ENCODE measurements at regions not wholly inside any gene's neighbourhood (a gene's known extent, or its start where the extent isn't known, plus 50 kb on each side); places are given as distances from the start of the nearest gene placed in this dataset.
"Not testable (repeated sequence)": the region's sequence is repeated elsewhere in the genome, so short reads cannot be mapped to it uniquely, and the experiment has no call there.

DNA sequence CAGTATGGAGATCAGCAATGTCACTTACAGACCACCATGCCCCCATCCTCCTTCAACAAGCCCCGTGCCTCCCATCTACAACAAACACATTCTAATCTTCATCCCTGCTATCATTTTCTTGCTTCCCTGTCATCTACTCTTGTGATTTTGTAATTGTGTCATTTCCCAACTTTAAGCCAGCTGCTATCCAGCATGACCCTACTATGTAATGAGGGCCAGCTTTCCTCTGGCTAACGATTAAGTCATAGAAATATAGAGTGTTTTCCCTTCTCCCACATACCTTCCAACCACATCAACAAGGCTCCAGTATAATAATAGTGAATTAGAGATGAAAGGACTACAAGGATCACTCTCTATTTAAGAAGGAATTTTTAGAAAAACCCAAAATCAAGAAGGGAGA lies 607.0 kb downstream of the TENT5A start:
- no peak overlapping the region for H3K4me3 ChIP-seq (ENCODE audit: low read length in 2 of 2)
- H3K27ac ChIP-seq (ENCODE audit: low read length): no peak overlapping the region
- H3K4me1 ChIP-seq (ENCODE audit: control insufficient read depth, insufficient read depth, low read length): no peaks in the 10 kb centered on the region
- H3K36me3 ChIP-seq (ENCODE audit: control insufficient read depth in 2 of 2, insufficient read depth in 2 of 2, low read length in 2 of 2): no peaks in the 10 kb centered on the region
- no peak overlapping the region for H3K9ac ChIP-seq (ENCODE audit: low read length in 2 of 2)
- no peaks in the 10 kb centered on the region for H3K27me3 ChIP-seq (ENCODE audit: control insufficient read depth in 1 of 2, insufficient read depth in 2 of 2, low read length in 2 of 2)
- no peaks in the 10 kb centered on the region for H3K9me3 ChIP-seq (ENCODE audit: control insufficient read depth in 2 of 2, low read length in 2 of 2)

DNA sequence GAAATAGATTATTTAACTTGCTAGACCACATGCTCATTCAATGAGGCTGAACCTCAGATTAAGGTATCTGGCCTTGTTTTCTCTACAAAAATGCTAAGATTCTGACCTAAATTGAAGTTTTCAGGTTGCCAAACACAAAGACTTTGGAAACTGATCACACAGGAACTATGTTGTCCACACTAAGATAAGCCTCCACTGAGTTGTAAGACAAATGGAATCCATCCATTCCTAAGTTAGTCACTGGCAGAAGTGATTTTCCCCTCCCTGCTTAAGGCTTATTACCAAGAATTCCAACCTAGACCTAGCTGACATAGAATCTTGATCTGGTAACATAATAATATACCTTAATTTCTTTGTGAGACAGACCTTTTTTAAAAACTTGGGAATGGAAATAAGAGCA lies 608.1 kb downstream of the TENT5A start:
- Histone ChIP-seq H3K9ac (ENCODE audit: low read length in 2 of 2) (no peak overlapping the region), H3K27ac (ENCODE audit: low read length) (no peak overlapping the region), H3K27me3 (ENCODE audit: control insufficient read depth in 1 of 2, insufficient read depth in 2 of 2, low read length in 2 of 2) (no peaks in the 10 kb centered on the region), H3K36me3 (ENCODE audit: control insufficient read depth in 2 of 2, insufficient read depth in 2 of 2, low read length in 2 of 2) (no peaks in the 10 kb centered on the region), H3K4me3 (ENCODE audit: low read length in 2 of 2) (no peak overlapping the region), H3K9me3 (ENCODE audit: control insufficient read depth in 2 of 2, low read length in 2 of 2) (no peaks in the 10 kb centered on the region), H3K4me1 (ENCODE audit: control insufficient read depth, insufficient read depth, low read length) (no peaks in the 10 kb centered on the region)

GRCh38 chr6:81138236-81138635 lies 614.2 kb downstream of the TENT5A start:
- H3K4me3 ChIP-seq (ENCODE audit: low read length in 2 of 2): no peak overlapping the region
- H3K27me3 ChIP-seq (ENCODE audit: control insufficient read depth in 1 of 2, insufficient read depth in 2 of 2, low read length in 2 of 2): no peaks in the 10 kb centered on the region
- peaks cover 0 to 4% of the 10 kb centered on the region in 2 donors for H3K9me3 ChIP-seq (ENCODE audit: control insufficient read depth in 2 of 2, low read length in 2 of 2)
- H3K36me3 ChIP-seq (ENCODE audit: control insufficient read depth in 2 of 2, insufficient read depth in 2 of 2, low read length in 2 of 2): no peaks in the 10 kb centered on the region
- no peaks in the 10 kb centered on the region for H3K4me1 ChIP-seq (ENCODE audit: control insufficient read depth, insufficient read depth, low read length)
- H3K9ac ChIP-seq (ENCODE audit: low read length in 2 of 2): no peak overlapping the region
- no peak overlapping the region for H3K27ac ChIP-seq (ENCODE audit: low read length)

DNA sequence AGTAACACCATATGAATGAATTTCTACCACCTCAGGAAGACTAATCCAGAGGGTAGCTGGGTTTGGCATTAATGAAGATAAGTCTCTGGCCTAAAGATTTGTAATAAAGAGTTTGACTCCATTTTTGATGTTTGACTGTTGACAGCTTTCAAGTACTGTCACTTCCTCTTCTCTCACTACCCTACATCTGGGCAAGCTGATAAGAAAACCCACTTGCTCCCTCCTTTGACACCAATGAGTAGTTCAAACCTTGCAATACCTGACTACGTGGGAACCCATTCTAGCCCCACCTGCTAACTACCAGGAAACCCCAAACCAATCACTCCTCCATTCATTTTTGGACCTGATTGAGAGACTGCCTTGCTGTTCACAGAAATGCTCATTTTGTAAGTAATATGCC lies 621.5 kb downstream of the TENT5A start:
- H3K36me3 ChIP-seq (ENCODE audit: control insufficient read depth in 2 of 2, insufficient read depth in 2 of 2, low read length in 2 of 2): no peaks in the 10 kb centered on the region
- H3K27me3 ChIP-seq (ENCODE audit: control insufficient read depth in 1 of 2, insufficient read depth in 2 of 2, low read length in 2 of 2): no peaks in the 10 kb centered on the region
- H3K4me3 ChIP-seq (ENCODE audit: low read length in 2 of 2): no peak overlapping the region
- no peak overlapping the region for H3K27ac ChIP-seq (ENCODE audit: low read length)
- no peak overlapping the region for H3K9ac ChIP-seq (ENCODE audit: low read length in 2 of 2)
- H3K4me1 ChIP-seq (ENCODE audit: control insufficient read depth, insufficient read depth, low read length): no peaks in the 10 kb centered on the region
- H3K9me3 ChIP-seq (ENCODE audit: control insufficient read depth in 2 of 2, low read length in 2 of 2): no peaks in the 10 kb centered on the region

- no peaks in the 10 kb centered on the region for H3K27me3 ChIP-seq (ENCODE audit: control insufficient read depth in 1 of 2, insufficient read depth in 2 of 2, low read length in 2 of 2)
- H3K9me3 ChIP-seq (ENCODE audit: control insufficient read depth in 2 of 2, low read length in 2 of 2): no peaks in the 10 kb centered on the region
- no peaks in the 10 kb centered on the region for H3K36me3 ChIP-seq (ENCODE audit: control insufficient read depth in 2 of 2, insufficient read depth in 2 of 2, low read length in 2 of 2)
- no peaks in the 10 kb centered on the region for H3K4me1 ChIP-seq (ENCODE audit: control insufficient read depth, insufficient read depth, low read length)
- H3K27ac ChIP-seq (ENCODE audit: low read length): no peak overlapping the region
- H3K4me3 ChIP-seq (ENCODE audit: low read length in 2 of 2): no peak overlapping the region
- H3K9ac ChIP-seq (ENCODE audit: low read length in 2 of 2): no peak overlapping the region
Measured at GRCh38 chr6:81130061-81130460, 622.4 kb downstream of the TENT5A start.

DNA sequence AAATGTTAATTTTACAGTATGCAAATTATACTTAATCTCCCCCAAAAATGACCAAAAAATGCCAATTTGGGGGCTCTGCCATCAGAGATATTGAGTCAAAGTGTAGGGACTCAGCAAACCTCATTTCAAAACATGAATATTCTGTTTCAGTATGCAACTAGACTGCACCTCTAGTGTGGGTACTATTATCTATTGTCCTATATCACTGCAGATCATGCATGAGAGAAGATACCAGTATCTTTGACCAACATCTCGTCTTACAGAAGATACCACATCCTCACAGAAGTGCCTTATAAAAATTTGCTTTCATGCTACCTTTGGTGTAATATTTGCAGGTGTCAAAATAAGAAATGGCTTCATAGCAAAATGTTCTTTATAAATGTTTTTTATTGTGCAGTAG lies 623.8 kb downstream of the TENT5A start:
- no peaks in the 10 kb centered on the region for H3K27me3 ChIP-seq (ENCODE audit: control insufficient read depth in 1 of 2, insufficient read depth in 2 of 2, low read length in 2 of 2)
- no peaks in the 10 kb centered on the region for H3K9me3 ChIP-seq (ENCODE audit: control insufficient read depth in 2 of 2, low read length in 2 of 2)
- H3K9ac ChIP-seq (ENCODE audit: low read length in 2 of 2): no peak overlapping the region
- H3K4me1 ChIP-seq (ENCODE audit: control insufficient read depth, insufficient read depth, low read length): no peaks in the 10 kb centered on the region
- no peak overlapping the region for H3K27ac ChIP-seq (ENCODE audit: low read length)
- H3K4me3 ChIP-seq (ENCODE audit: low read length in 2 of 2): no peak overlapping the region
- no peaks in the 10 kb centered on the region for H3K36me3 ChIP-seq (ENCODE audit: control insufficient read depth in 2 of 2, insufficient read depth in 2 of 2, low read length in 2 of 2)

GRCh38 chr6:81126150-81126549 lies 626.3 kb downstream of the TENT5A start:
- no peak overlapping the region for H3K9ac ChIP-seq (ENCODE audit: low read length in 2 of 2)
- no peaks in the 10 kb centered on the region for H3K4me1 ChIP-seq (ENCODE audit: control insufficient read depth, insufficient read depth, low read length)
- H3K9me3 ChIP-seq (ENCODE audit: control insufficient read depth in 2 of 2, low read length in 2 of 2): no peaks in the 10 kb centered on the region
- no peaks in the 10 kb centered on the region for H3K27me3 ChIP-seq (ENCODE audit: control insufficient read depth in 1 of 2, insufficient read depth in 2 of 2, low read length in 2 of 2)
- H3K36me3 ChIP-seq (ENCODE audit: control insufficient read depth in 2 of 2, insufficient read depth in 2 of 2, low read length in 2 of 2): no peaks in the 10 kb centered on the region
- no peak overlapping the region for H3K27ac ChIP-seq (ENCODE audit: low read length)
- H3K4me3 ChIP-seq (ENCODE audit: low read length in 2 of 2): no peak overlapping the region

DNA sequence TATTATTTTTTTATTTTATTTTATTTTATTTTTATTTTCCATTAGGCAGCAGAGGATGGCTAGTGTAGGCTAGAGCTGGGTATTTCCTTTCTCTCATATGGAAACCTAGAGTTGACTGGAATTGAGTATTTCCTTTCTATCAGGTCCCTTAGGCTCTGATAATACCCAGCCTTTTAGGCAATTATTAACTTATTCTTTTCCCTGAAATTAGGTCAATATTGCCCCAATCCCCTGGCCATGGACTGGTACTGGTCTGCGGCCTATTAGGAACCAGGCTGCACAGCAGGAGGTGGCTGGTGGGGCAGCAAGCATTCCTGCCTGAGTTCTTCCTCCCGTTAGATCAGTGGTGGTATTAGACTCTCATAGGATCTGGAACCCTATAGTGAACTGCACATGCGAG lies 632.2 kb downstream of the TENT5A start:
- Histone ChIP-seq H3K27me3 (ENCODE audit: control insufficient read depth in 1 of 2, insufficient read depth in 2 of 2, low read length in 2 of 2) (no peaks in the 10 kb centered on the region), H3K4me3 (ENCODE audit: low read length in 2 of 2) (no peak overlapping the region), H3K27ac (ENCODE audit: low read length) (no peak overlapping the region), H3K9ac (ENCODE audit: low read length in 2 of 2) (no peak overlapping the region), H3K9me3 (ENCODE audit: control insufficient read depth in 2 of 2, low read length in 2 of 2) (peaks cover 0 to 5% of the 10 kb centered on the region in 2 donors), H3K36me3 (ENCODE audit: control insufficient read depth in 2 of 2, insufficient read depth in 2 of 2, low read length in 2 of 2) (no peaks in the 10 kb centered on the region), H3K4me1 (ENCODE audit: control insufficient read depth, insufficient read depth, low read length) (no peaks in the 10 kb centered on the region)

DNA sequence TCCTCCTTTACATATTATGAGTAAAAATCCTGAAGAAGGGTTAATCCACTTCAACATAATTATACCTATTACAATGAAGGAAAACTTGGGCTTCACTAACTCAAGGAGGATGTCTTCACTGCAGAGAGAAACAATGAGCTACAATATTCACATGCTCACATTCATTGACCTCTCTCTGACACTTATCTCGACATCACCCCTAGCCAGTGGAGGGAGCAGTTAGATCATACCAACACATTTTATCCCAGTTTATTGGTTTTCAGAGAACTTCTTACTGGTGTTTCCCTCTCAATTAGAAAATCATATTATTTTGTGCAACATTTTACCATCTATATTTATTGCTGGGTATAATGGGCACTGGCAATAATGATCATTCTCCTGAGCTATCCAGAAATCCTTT lies 646.5 kb downstream of the TENT5A start:
- Histone ChIP-seq H3K27ac (ENCODE audit: low read length) (no peak overlapping the region), H3K4me1 (ENCODE audit: control insufficient read depth, insufficient read depth, low read length) (no peaks in the 10 kb centered on the region), H3K4me3 (ENCODE audit: low read length in 2 of 2) (no peak overlapping the region), H3K9ac (ENCODE audit: low read length in 2 of 2) (no peak overlapping the region), H3K36me3 (ENCODE audit: control insufficient read depth in 2 of 2, insufficient read depth in 2 of 2, low read length in 2 of 2) (no peaks in the 10 kb centered on the region), H3K9me3 (ENCODE audit: control insufficient read depth in 2 of 2, low read length in 2 of 2) (no peaks in the 10 kb centered on the region), H3K27me3 (ENCODE audit: control insufficient read depth in 1 of 2, insufficient read depth in 2 of 2, low read length in 2 of 2) (no peaks in the 10 kb centered on the region)

DNA sequence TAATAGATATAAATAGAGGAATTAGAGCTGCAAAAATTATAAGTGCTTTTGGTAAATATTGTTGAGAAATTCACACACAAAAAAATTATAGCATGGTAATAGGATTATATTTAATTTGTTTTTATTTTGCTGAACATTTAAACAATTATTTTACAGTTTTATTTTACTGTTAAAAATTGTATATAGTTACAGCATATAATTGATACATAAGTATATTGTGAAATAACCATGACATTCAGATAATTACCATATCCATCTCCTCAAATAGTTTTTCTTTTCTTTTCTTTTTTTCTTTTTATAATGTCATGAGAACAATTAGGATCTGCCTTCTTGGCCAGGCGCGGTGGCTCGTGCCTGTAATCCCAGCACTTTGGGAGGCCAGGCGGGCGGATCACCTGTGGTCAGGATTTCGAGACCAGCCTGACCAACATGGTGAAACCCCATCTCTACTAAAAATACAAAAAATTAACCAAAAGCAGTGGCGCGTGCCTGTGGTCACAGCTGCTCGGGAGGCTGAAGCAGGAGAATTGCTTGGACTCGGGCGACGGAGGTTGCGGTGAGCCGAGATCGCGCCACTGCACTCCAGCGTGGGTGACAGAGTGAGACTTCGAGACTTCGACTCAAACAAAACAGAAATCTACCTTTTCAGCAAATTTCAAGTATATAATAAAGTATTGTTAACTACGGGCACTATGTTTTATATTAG lies 654.2 kb downstream of the TENT5A start:
- Histone ChIP-seq H3K9ac (ENCODE audit: low read length in 2 of 2) (no peak overlapping the region), H3K27me3 (ENCODE audit: control insufficient read depth in 1 of 2, insufficient read depth in 2 of 2, low read length in 2 of 2) (no peaks in the 10 kb centered on the region), H3K36me3 (ENCODE audit: control insufficient read depth in 2 of 2, insufficient read depth in 2 of 2, low read length in 2 of 2) (no peaks in the 10 kb centered on the region), H3K4me3 (ENCODE audit: low read length in 2 of 2) (no peak overlapping the region), H3K9me3 (ENCODE audit: control insufficient read depth in 2 of 2, low read length in 2 of 2) (no peaks in the 10 kb centered on the region), H3K27ac (ENCODE audit: low read length) (no peak overlapping the region), H3K4me1 (ENCODE audit: control insufficient read depth, insufficient read depth, low read length) (no peaks in the 10 kb centered on the region)

GRCh38 chr6:81096464-81096863 lies 656.0 kb downstream of the TENT5A start:
- H3K4me3 ChIP-seq (ENCODE audit: low read length in 2 of 2); H3K36me3 ChIP-seq (ENCODE audit: control insufficient read depth in 2 of 2, insufficient read depth in 2 of 2, low read length in 2 of 2); H3K4me1 ChIP-seq (ENCODE audit: control insufficient read depth, insufficient read depth, low read length); H3K27me3 ChIP-seq (ENCODE audit: control insufficient read depth in 1 of 2, insufficient read depth in 2 of 2, low read length in 2 of 2); H3K9me3 ChIP-seq (ENCODE audit: control insufficient read depth in 2 of 2, low read length in 2 of 2); H3K27ac ChIP-seq (ENCODE audit: low read length); H3K9ac ChIP-seq (ENCODE audit: low read length in 2 of 2): not testable (repeated sequence)
